GM21381 (cell line): ENCODE measurements at regions not wholly inside any gene's neighbourhood (a gene's known extent, or its start where the extent isn't known, plus 50 kb on each side); places are given as distances from the start of the nearest gene placed in this dataset.
"Not testable (repeated sequence)": the region's sequence is repeated elsewhere in the genome, so short reads cannot be mapped to it uniquely, and the experiment has no call there.

Experiments used
- ATAC-seq: cut with Tn5 transposase; IDR thresholded peaks from one replicate; pipeline ENCODE4 v1.9.1; 2021; ENCODE audit warnings: mild to moderate bottlenecking, moderate library complexity; ENCODE audit not compliant: unreplicated experiment

DNA sequence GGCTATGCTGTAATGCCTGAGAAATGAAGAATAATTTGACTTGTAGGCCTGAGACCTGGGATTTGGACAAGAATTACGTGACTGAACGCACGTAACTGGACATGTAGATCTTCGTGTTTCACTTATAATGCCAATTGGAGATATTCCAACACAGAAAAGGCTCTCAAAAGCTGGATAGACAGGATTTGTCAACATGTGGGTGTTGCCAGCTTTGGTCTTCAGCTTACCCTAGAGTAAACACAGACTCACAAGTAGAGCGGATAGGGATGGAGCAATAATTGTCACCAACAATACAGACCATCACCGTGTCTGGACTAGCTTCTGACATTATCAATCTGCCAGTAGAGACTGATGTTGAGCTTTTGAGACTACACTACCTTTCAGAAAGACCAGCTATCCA, 1511.0 kb upstream of the ADGRL3 start:
- no peak for ATAC-seq

DNA sequence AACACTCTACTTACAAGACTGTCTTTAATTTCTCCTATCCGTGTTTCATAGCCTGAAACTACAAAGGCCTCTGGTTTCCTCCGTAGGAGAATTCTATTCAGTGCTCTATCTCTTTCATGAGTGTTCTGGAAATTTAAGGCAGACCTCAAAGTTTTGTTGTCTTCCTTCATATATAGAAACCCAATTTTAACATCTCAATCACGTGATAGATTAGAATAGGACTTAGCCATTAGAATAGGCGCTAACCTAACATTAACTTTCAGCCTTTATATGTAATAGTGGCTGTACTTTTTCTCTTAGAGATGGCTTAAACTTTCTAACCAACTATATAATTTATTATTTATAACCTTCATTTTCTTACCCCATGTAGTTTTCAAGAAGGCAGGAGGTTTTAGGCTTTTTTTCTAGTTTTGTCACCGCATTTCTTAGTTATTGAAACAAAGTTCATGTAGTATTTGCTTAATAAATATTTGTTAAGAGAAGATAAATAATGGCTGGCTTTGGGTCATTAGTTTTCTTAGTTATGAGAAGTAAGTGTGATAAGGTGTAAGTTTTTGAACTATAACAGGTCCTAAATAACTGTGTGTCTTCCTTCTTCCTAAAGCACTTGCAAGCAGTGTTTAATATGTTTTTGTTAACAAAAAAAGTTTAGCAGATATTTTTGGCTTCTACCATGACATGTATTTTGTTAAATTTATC, 1504.6 kb upstream of the ADGRL3 start:
- no peak for ATAC-seq

DNA sequence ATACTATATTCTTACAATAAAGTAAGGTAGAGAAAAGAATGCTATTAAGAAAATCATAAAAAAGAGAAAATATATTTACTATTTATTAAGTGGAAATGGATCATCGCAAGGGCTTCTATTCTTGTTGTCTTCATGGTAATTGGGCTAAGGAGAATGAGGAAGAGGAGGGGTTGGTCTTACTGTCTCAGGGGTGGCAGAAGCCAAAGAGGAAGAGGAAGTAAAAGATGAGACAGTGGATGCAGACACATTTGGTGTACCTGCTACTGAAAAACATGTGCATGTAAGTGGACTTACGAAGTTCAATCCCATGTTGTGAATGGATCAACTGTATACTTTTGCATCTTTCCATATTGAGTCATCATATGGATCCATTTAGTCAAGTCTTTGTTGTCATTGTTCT, 1502.1 kb upstream of the ADGRL3 start:
- no peak for ATAC-seq

DNA sequence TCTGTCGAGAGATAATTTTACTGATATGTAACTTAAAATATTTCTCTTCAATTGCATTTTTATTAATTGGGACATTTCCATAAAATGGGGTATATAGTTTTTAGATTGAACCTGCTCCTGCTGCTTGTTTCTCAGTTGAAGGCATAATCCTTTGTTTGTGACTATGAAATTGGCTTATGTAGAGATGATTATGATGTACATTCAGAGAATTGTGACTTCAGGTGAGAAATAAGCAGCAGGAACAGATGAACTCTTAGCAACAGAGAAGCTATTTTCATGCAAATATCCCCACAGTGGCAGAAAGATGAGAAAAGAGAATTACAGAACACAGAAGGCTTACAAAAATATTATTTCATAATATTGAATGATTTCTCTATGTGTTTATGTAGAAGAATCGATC, 1499.5 kb upstream of the ADGRL3 start:
- ATAC-seq, result no peak

DNA sequence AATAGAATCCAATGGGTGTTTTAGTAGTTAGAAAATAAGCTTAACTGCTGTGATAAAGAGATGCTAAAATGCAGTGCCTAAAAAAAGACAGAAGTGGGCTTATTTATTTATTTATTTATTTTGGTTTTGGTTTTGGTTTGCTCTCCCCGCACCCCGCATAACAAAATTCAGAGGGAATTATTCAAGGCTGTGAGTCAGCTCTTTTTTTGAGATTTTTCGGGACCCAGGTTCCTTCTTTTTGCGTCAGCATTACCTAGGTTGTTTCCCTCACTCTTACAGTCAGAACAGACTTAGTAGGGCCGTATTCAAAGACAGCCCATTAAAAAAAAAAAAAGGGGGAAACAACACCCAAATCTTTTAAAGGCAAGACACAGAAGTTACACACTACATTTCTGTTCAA, 1495.5 kb upstream of the ADGRL3 start:
- no peak for ATAC-seq

DNA sequence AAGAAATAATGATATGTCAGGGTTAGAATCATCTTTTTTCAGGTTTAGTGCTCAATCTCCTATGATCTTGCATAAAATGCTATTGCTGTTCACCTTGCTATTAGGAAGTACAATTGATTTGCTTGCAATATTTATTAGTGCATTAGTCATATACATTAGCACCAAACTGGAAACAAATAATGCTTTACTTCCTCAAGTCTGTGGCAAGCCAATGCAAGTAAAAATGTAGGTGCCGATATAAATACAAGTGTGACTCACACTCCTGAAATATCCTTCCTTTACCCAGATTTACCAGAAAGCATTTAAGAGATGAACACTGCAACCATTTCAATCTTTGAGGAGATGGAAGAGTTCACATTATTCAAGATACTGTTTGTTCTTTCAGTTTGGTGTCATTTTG, 1487.7 kb upstream of the ADGRL3 start:
- no peak for ATAC-seq

DNA sequence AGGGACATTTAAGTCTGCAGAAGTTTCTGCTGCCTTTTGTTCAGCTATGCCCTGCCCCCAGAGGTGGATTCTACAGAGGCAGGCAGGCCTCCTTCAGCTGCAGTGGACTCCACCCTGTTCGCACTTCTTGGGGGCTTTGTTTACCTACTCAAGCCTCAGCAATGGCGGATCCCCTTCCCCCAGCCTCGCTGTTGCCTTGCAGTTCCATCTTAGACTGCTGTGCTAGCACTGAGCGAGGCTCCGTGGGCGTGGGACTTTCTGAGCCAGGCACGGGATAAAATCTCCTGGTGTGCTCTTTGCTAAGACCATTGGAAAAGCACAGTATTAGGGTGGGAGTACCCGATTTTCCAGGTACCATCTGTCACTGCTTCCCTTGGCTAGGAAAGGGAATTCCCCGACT, 1475.8 kb upstream of the ADGRL3 start:
- ATAC-seq, result not testable (repeated sequence)

DNA sequence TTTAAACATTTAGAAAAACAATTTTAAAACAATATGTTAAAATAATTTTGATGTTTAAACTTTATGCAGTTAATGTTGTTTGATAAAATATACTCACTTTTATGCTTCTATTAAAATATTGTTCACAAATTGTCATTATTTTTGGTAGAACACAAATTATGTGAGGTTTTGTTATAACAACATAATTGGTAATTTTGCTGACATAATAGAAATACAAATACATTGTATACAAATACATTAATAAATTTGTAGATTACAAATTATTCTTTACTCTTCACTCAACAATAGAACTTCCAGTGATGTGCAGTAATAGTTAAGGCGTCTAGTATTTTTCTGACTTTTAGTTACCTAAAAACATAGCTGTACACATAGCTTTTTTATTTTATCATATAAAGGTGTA, 1472.4 kb upstream of the ADGRL3 start:
- no peak for ATAC-seq

DNA sequence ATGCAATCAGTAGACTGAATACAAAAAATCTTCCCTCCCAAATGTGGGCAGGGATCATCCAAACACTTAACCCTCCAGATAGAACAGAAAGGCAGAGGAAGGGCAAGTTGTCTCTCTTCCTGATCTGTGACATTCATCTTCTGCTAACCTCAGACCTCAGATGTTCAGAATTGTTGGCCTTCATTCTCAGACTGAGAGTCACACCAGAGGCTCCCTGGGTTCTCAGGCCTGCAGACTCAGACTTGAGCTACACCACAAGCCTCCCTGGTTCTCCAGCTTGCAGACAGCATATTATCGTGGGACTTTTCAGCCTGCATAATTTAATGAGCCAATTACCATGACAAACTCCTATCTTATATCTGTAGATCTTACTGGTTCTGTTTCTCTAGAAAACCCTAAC, 1471.6 kb upstream of the ADGRL3 start:
- ATAC-seq, result no peak

DNA sequence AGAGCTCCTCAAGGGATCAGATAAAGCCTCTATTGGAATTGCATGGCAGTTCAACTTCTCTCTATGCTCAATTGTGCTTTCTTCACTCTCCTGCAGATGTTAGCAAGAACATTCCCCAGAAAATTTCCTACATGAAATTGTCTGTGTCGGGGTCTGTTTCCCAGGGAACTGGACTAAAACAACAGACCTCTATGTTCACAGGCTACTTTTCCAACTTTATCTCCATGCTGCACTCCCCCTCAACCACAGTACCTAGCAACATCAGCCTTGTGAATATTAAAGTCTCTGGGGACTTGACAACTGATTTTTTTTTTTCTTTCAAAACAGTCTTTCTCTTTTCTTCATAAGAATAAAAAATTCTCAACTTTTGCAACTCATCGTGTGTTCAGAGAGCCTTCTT, 1470.8 kb upstream of the ADGRL3 start:
- ATAC-seq, result no peak

DNA sequence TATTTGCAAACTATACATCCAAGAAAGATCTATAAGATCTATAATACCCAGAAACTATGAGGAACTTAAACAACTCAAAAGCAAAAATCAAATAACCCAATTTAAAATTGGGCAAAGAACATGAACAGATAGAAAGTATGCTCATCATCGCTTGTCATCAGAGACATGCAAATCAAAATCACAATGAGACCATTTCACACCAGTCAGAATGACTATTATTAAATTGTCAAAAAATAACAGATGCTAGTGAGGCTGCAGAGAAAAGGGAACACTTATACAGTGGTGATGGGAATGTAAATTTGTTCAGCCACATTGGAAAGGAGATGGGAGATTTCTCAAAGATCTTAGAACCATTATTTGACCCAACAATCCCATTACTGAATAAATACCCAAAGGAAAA, 1451.7 kb upstream of the ADGRL3 start:
- no peak for ATAC-seq

DNA sequence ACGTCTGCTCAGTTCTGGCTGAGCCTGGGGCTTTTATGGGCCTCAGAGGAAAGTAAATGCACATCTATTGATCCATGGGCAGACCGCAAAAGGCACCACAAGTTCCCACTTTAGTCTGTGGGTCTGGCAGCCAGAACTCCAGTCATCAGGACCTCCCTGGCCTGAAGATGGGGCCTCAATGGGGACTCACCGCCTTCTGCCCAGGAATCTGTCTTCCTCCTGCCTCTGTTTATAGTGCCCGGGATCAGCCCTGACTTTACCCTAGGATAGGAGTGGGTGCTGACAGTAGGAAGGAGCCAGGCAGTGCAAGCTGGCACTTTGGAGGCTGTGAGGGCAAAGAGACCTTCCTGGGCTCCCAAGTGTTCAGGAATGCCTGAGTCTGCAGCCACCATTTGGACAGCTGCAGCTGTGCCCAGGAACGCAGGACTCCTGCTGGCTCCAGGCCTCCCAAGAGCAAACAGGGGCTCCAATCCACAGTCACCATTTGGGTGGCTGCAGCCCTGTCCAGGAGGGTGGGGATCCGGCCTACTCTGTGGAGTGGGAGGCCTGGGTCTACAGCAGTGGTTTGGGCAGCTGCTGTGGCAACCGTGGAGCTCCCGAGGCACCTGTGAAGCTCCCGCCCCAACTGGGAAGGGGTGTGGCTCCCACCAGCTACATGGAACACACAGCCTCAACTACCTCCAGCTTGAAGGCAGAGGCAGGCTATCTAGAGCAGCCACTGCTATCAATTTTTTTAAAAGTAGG, 1440.9 kb upstream of the ADGRL3 start:
- no peak for ATAC-seq

DNA sequence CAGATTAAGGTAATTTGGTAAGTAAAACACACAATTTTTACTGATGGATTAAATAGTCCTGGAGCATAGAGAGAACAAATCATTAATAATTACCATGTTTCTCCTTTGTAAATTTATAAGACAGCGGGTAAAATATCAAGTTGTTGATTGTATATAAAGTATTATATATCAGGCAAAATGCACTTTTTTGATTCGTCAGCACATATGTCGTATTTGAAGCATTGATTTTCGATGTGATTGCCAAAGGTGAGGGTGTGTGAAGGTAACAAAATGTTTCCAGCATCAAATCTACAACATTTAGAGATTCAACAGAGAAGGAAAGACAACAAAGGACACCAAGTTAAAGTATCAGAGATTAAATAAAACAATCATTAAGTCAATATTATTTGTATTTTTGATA, 1437.8 kb upstream of the ADGRL3 start:
- no peak for ATAC-seq

DNA sequence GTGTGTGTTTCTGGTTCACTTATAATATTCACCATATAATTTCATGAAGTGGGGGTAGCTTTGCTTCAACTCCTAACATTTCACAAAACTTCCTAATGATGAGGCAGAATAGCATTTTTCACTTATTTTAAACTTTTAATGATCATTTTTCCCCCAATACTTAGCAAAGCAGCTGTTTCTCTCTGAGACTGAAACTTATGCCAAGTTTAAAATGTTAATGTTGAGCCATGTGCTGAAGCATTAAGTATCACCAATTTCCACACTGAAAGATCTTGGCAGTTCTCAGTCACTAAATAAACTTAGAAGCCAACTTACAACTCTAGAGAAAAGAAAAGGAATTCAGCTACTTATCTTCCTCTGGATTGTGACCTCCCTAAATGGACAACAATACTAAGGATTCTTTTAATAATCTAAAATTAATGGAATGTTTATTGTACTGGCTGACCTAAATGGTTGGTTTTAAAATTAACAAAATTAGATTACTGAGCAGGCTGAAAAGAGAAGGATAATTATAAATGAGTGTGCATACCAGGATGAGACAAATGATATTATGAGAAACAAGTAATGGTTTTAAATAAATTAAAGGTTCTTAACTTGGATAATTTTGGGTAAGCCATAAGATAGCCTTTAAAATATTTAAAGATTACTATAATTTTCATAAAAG, 1429.4 kb upstream of the ADGRL3 start:
- ATAC-seq, result no peak

DNA sequence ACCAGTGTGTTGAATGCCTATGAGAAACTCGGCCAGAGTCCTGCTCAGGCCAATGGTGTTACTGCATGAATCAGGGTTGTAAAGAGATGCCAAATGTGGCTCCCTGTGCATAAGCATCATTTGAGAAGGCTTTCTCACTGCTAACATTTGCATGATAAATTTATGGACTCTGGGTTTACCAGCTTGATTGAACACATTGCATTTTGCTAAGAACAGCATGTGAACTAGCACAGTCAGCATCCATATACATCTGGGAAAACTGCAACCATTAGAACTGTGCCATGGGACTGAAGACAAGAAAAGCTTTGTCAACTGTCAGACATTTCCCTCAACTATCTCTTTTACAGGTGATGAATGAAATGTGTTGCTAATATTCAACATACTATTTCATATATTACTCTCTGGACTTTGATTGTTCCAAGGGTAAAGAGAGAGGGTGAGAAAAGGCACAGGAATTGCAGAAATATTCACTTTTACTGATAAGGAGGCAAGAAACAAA, 1427.4 kb upstream of the ADGRL3 start:
- ATAC-seq, result no peak

DNA sequence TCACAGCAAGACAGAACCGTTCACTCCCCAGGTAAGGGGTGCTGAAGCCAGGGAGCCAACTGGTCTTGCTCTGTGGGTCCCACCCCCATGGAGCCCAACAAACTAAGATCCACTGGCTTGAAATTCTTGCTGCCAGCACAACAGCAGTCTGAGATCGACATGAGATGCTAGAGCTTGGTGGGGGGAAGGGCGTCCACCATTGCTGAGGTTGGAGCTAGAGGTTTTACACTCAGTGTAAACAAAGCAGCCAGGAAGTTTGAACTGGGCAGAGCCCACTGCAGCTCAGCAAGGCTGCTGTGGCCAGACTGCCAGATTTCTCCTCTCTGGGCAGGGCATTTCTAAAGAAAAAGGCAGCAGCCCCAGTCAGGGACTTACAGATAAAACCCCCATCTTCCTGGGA, 1419.9 kb upstream of the ADGRL3 start:
- ATAC-seq, result not testable (repeated sequence)

DNA sequence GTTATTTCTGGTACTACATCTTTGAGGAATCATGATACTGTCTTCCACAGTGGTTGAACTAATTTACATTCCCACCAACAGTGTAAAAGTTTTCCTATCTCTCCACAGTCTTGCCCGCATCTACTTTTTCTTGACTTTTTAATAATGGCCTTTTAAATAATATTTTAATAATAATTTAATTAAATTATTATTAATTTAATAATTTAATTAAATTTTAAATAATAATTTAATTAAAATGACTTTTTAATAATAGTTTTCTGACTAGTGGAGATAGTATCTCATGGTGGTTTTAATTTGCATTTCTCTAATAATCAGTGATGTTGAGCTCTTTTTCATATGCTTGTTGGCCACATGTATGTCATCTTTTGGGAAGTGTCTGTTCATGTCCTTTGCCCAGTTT, 1395.0 kb upstream of the ADGRL3 start:
- ATAC-seq, result no peak

DNA sequence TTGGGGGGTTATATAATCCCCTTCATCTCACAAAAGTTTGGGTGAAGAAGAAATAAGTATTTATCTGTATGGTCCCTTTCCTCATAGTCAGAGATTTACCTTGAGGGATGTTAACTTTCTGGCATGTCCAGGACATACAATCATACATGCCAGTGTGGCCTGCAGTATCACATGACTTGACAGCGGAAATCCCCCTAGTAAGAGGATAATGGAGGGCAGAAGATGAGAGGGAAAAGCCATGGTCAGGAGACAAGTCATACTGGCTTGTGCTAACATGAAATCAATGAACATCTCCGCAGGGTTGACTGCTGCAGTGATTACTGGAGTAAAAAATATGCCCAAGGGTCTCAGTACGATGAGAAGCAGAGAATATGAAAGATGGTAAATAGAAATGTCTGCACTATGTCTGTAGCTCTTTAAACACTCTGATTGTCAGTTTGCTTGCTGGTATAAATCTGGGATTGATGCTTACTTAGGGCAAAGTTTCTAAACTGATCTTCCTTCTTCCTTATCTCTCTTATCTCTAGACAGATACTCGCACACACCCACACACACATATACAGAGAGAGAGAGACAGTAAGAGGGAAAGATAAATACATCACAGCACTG, 1385.6 kb upstream of the ADGRL3 start:
- no peak for ATAC-seq

DNA sequence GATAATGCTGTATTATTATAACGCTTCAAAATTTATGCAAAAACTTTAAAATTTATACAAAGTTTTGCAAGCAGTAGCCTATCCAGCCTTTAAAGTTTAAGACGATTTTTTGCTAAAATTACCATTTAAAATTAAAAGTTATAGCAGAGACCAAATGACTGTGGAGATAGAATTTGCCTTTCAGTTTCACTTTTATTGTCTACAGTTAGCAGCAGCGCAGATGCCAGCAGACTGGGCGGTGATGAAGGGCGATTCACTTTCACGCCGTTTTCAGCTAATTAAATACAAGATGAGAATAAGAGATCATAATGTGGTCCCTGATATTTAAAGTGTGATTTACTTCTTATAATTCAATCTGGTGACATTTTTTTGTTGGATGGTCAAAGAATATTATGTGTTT, 1381.5 kb upstream of the ADGRL3 start:
- ATAC-seq, result peak; percentile 91

DNA sequence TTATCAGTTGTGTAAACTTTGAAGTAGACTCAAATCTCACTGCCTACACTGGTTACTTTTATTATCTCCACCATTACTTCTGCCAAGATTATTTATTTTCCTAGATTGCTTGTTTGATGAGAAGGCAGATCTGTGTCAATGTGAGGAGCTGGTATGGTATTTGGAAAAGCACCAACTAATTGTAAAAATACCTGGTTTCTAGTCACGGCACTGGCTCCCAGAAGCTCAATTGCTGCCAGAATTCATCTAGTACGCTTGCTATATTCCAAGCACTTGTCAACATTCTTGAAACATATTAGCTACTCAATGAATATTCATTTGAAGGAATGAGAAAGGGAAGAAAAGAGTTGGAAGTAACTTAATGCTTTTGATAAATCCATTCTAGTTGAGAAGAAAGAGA, 1376.8 kb upstream of the ADGRL3 start:
- no peak for ATAC-seq

DNA sequence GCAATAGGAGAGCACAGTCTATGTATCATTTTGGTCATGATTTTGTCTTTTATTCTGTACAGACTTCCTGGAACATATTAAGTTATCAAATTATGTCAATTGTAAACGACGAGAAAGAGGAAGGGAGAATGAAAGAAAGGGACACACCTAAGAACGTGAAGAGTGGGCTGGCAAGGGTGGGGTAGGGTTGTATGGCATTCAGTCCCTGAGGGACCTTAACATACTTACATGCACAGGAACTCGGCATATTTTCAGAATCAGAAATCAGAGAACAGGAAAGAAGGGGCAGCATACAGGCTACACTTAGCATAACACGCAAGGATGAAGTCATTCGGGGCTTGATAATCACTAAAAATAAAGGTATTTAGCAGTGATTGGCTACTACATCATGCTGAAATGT, 1375.0 kb upstream of the ADGRL3 start:
- ATAC-seq, result no peak

DNA sequence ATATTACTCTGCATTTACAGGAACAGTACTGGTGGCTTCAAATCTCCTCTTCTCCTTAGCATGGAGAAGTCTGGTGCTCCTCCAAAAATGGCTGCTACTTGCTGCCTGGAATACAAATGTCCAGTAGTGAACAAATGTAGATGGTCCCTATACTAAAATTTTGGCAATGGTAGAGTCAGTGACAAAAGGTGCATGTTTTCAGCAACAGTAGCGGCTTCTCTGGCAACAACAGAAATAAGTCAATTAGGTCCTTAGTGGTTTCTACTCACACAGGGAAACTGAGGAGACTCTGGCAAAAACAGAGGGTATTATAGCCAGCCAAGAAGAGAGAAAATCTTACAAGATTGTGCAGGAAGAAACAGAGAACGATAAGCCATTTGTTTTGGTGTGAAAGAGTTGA, 1368.4 kb upstream of the ADGRL3 start:
- ATAC-seq, result no peak
